Motor neuron (in vitro differentiated cells): ENCODE measurements at regions not wholly inside any gene's neighbourhood (a gene's known extent, or its start where the extent isn't known, plus 50 kb on each side); places are given as distances from the start of the nearest gene placed in this dataset.

Experiments
- ATAC-seq, 8 experiments: fragments of 200-7000 bp; cut with Tn5 transposase; replicated peaks in 6 of 8; 2 replicates each; pipeline ENCODE4 v1.8.0; 2021; ENCODE audit warnings: mild to moderate bottlenecking in 8 of 8, moderate library complexity in 8 of 8
- H3K27ac ChIP-seq, 2 donors: fragments of 250-450 bp; sonication (Bioruptor Pico); 2 replicates each; pipeline ENCODE4 v1.9.0; 2021; ENCODE audit warnings: antibody characterized with exemption in 2 of 2, mild to moderate bottlenecking in 2 of 2, moderate library complexity in 1 of 2
- H3K4me1 ChIP-seq, 2 donors: fragments of 250-450 bp; sonication (Bioruptor Pico); replicated peaks in 1 of 2; 2 replicates each; pipeline ENCODE4 v1.6.1; 2021; ENCODE audit warnings: antibody characterized with exemption in 2 of 2, mild to moderate bottlenecking in 2 of 2, moderate library complexity in 1 of 2
- H3K4me3 ChIP-seq, 5 donors: fragments of 250-450 bp; sonication (Bioruptor Pico); 2 replicates each; pipeline ENCODE4 v1.9.0; 2021; ENCODE audit warnings: antibody characterized with exemption in 5 of 5, mild to moderate bottlenecking in 5 of 5, moderate library complexity in 4 of 5
- WGBS, 10 experiments: fragments of 450-650 bp; shearing (Covaris generic); methylation state at CpG; one replicate each; pipeline ENCODE4 v1.0.0; 2022; 5-methylcytosine and 5-hydroxymethylcytosine counted together
- in situ Hi-C, 9 experiments: fragments of 400-800 bp; cut with MboI; loops; one replicate each; pipeline ENCODE4 v1.15.0; 2021; ENCODE audit warnings: low sequenced_read_pairs in 9 of 9, low pct_unique_long_range_greater_than_20kb in 2 of 9; ENCODE audit not compliant: unreplicated experiment in 9 of 9

- peaks cover 0 to 6% of the 10 kb centered on the region in 2 donors for H3K4me1 ChIP-seq
- peak in 3 of 8 experiments; percentile 44 to 97 (median 62) for ATAC-seq
- no peak overlapping the region for H3K27ac ChIP-seq
- 0 to 100% (median 42%) methylated on average over 1 to 3 of the region's 3 CpGs; no CpG with 5 or more reads in 2 of the 10 experiments for WGBS, 10 experiments
- no peak overlapping the region for H3K4me3 ChIP-seq
- in situ Hi-C loops, result no loop called here
These were observed 246.2 kb downstream of the C12orf42 start for GRCh38 chr12:103249607-103250006.

- no peak for ATAC-seq
- WGBS, 10 experiments, result 0 to 100% (median 33%) methylated on average over 1 of the region's 1 CpG; no CpG with 5 or more reads in 3 of the 10 experiments
- Histone ChIP-seq H3K4me3 (no peak overlapping the region), H3K4me1 (peaks cover 0 to 6% of the 10 kb centered on the region in 2 donors), H3K27ac (no peak overlapping the region)
- in situ Hi-C loops, result no loop called here
These were observed 245.3 kb downstream of the C12orf42 start for GRCh38 chr12:103250487-103250886.
